ENCODE measurements at regions not wholly inside any gene's neighbourhood (a gene's known extent, or its start where the extent isn't known, plus 50 kb on each side); places are given as distances from the start of the nearest gene placed in this dataset.
"Not testable (repeated sequence)": the region's sequence is repeated elsewhere in the genome, so short reads cannot be mapped to it uniquely, and the experiment has no call there.

DNA sequence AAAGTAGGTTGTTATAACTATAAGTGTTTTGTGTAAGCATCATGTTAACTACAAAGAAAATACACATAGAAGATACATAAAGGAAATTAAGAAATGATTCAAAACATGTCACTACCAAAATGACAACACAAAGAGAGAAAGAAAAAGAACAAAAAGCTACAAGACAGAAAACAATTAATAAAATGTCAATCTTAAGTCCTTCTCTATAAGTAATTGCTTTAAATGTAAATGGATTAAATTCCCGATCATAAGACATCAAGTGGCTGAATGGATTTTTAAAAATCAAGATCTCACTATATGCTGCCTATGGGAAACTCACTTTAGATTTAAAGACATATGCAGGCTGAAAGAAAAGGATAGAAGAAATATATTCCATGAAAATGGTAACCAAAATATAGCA, 232.3 kb upstream of the NFIA start:
- no peaks in the 10 kb centered on the region for H3K4me1 ChIP-seq
- no peak overlapping the region for H3K4me3 ChIP-seq
- H3K36me3 ChIP-seq = no peaks in the 10 kb centered on the region
- no peaks in the 10 kb centered on the region for H3K27me3 ChIP-seq
- no peak for DNase-seq
- TF ChIP-seq, protein P1, sequence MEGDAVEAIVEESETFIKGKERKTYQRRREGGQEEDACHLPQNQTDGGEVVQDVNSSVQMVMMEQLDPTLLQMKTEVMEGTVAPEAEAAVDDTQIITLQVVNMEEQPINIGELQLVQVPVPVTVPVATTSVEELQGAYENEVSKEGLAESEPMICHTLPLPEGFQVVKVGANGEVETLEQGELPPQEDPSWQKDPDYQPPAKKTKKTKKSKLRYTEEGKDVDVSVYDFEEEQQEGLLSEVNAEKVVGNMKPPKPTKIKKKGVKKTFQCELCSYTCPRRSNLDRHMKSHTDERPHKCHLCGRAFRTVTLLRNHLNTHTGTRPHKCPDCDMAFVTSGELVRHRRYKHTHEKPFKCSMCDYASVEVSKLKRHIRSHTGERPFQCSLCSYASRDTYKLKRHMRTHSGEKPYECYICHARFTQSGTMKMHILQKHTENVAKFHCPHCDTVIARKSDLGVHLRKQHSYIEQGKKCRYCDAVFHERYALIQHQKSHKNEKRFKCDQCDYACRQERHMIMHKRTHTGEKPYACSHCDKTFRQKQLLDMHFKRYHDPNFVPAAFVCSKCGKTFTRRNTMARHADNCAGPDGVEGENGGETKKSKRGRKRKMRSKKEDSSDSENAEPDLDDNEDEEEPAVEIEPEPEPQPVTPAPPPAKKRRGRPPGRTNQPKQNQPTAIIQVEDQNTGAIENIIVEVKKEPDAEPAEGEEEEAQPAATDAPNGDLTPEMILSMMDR (IDR thresholded peaks at IDR 0.05) = no peak
- H3K9ac ChIP-seq (ENCODE audit: low read depth in 2 of 2, low read length in 2 of 2) = no peak overlapping the region
- H3K27ac ChIP-seq = no peak overlapping the region
- H3K9me3 ChIP-seq = no peaks in the 10 kb centered on the region
- intact Hi-C loops (cut with DNase I) = no loop called here

DNA sequence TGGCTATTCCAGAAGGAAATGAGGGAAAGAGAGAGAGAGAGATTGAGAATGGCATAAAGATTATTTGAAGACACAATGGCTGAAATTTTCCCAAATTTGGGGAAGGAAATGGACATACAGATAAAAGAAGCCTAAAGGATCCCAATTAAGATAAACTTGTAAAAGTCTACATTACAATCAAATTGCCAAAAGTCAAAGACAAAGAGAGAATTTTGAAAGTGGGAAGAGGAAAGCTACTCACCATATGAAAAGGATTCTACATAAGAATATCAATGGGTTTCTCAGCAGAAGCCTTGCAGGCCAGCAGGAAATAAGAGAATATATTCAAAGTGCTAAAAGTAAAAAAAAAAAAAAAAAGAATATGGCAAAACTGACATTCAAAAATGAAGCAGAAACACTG, 233.0 kb upstream of the NFIA start:
- Histone ChIP-seq H3K4me3 (no peak overlapping the region), H3K36me3 (no peaks in the 10 kb centered on the region), H3K27me3 (no peaks in the 10 kb centered on the region), H3K9ac (ENCODE audit: low read depth in 2 of 2, low read length in 2 of 2) (no peak overlapping the region), H3K27ac (no peak overlapping the region), H3K9me3 (no peaks in the 10 kb centered on the region), H3K4me1 (no peaks in the 10 kb centered on the region)
- TF ChIP-seq, protein P1 (IDR thresholded peaks at IDR 0.05) = no peak
- intact Hi-C loops (cut with DNase I) = loop anchor here (2.0 kb wide), 1 partner anchor 193 kb away; no protein-coding TSS in a partner anchor
- no peak for DNase-seq

DNA sequence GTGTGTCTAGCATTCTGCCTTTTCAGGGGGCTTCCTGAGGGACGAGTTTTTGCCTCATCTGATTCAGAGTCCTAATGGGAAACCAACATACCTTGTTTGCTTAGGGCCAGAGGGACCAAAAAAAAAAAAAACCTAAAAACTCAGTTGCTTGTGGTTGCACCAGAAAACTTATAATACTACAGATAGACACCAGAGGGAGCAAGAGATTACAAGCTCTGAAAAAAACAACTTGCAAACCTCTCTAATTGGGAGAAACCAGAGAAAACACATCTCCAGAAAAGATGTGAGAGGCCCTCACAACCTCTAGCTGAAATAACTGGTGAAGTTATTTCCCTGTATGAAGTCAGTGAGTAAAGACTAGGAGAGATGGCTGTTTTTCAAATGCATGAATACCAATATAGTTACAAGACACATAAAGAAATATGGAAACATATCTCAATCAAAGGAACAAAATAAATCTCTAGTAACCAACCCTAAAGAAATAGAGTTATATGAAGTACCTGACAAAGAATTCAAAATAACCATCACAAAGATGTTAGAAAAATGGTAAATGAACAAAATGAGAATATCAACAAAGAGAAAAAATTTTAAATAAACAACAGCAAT, 233.7 kb upstream of the NFIA start:
- DNase-seq = no peak
- intact Hi-C loops (cut with DNase I) = loop anchor here (2.0 kb wide), 1 partner anchor 194 kb away; no protein-coding TSS in a partner anchor

DNA sequence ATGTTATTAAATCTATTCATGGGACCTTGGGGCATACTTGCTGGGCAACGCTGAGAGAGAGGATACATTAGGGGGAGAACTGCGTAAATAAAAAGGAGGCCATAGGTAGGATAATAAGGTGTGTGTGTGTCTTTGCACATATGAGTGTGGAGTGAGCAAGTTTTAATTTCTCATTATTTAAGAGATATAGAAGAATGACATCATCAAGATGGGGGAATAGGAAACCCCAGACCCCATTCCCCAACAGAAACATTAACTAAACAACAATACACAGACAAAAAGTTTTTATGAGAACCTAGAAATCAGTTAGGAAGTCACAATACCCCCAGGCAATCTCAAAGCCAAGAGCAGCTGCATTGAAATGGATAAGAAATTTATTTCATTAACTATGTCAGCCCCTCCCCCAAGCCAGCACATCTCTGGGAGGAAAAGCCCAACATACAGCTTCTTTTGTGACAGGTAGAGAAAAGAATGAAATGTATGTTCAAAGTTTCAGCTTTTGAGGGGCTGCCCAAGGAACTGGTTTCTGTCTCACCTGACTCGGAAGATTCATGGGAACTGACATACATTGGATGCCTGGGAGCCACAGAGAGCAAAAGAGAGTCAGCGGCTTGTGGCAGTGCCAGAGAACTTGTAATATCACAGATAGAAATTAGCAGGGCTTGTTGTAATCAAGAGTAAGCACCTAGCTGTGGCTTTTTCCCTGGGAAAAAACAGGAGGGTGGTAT, 234.3 kb upstream of the NFIA start:
- no peak overlapping the region for H3K4me3 ChIP-seq
- TF ChIP-seq, protein P1 (IDR thresholded peaks at IDR 0.05) = no peak
- no peaks in the 10 kb centered on the region for H3K36me3 ChIP-seq
- no peak overlapping the region for H3K27ac ChIP-seq
- DNase-seq = no peak
- no peaks in the 10 kb centered on the region for H3K27me3 ChIP-seq
- no peaks in the 10 kb centered on the region for H3K4me1 ChIP-seq
- intact Hi-C loops (cut with DNase I) = loop anchor here (2.0 kb wide), 1 partner anchor 195 kb away; no protein-coding TSS in a partner anchor
- H3K9me3 ChIP-seq = no peaks in the 10 kb centered on the region
- no peak overlapping the region for H3K9ac ChIP-seq (ENCODE audit: low read depth in 2 of 2, low read length in 2 of 2)

More for the DNA sequence above, 233.7 kb upstream of the NFIA start:
- no peak overlapping the region for H3K27ac ChIP-seq
- no peaks in the 10 kb centered on the region for H3K36me3 ChIP-seq
- no peak overlapping the region for H3K9ac ChIP-seq (ENCODE audit: low read depth in 2 of 2, low read length in 2 of 2)
- H3K27me3 ChIP-seq = no peaks in the 10 kb centered on the region
- no peaks in the 10 kb centered on the region for H3K9me3 ChIP-seq
- TF ChIP-seq, protein P1 (IDR thresholded peaks at IDR 0.05) = peak; percentile 40
- no peak overlapping the region for H3K4me3 ChIP-seq
- no peaks in the 10 kb centered on the region for H3K4me1 ChIP-seq

DNA sequence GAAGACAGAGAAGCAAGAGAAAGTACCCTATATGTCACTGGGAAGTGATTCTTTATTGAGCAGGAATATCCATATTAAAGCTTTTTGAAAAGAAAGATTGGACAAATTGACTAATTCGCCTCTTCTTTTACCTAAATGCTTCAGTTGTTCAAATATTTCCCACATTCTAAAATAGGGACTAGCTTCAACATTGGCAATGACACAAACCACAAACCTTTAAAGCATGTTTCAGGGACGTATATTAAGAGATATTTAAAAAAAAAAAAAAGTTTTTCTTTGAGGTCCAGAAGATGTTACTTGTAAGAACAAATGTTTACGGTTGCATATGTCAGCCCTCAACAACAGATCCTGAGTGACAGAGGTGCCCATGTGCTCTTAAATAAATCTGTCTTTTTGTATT, 235.0 kb upstream of the NFIA start:
- intact Hi-C loops (cut with DNase I) = no loop called here
- Histone ChIP-seq H3K9me3 (no peaks in the 10 kb centered on the region), H3K4me3 (no peak overlapping the region), H3K9ac (ENCODE audit: low read depth in 2 of 2, low read length in 2 of 2) (no peak overlapping the region), H3K27ac (no peak overlapping the region), H3K4me1 (no peaks in the 10 kb centered on the region), H3K36me3 (no peaks in the 10 kb centered on the region), H3K27me3 (no peaks in the 10 kb centered on the region)
- TF ChIP-seq, protein P1 (IDR thresholded peaks at IDR 0.05) = no peak
- no peak for DNase-seq

DNA sequence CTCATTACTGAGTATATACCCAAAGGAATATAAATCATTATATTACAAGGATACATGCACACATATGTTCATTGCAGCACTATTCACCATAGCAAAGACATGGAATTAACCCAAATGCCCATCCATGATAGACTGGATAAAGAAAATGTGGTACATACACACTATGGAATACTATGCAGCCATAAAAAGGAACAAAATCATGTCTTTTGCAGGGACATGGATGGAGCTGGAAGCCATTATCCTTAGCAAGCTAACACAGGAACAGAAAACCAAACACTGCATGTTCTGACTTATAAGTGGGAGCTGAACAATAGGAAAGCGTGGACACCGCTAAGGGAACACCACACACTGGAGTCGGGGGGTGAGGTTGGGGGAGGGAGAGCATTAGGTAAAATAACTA, 236.7 kb upstream of the NFIA start:
- H3K4me3 ChIP-seq; H3K27ac ChIP-seq; H3K4me1 ChIP-seq; H3K36me3 ChIP-seq; H3K27me3 ChIP-seq; DNase-seq; H3K9ac ChIP-seq (ENCODE audit: low read depth in 2 of 2, low read length in 2 of 2); intact Hi-C loops (cut with DNase I); H3K9me3 ChIP-seq: not testable (repeated sequence)
